GM23338 (cell line): ENCODE measurements at regions not wholly inside any gene's neighbourhood (a gene's known extent, or its start where the extent isn't known, plus 50 kb on each side); places are given as distances from the start of the nearest gene placed in this dataset.

ENCODE experiments used
- ATAC-seq: fragments of 200-7000 bp; cut with Tn5 transposase; 3 replicates; pipeline ENCODE4 v1.9.1; 2020
- DNase-seq: peaks from one replicate; pipeline ENCODE4 v3.0.0-alpha.2; 2015; ENCODE audit warnings: low spot score
- H2AFZ ChIP-seq: fragments of 200-600 bp; sonication (generic); 2 replicates; pipeline ENCODE4 v1.8.0; 2016; ENCODE audit warnings: antibody characterized with exemption, mild to moderate bottlenecking, moderate library complexity
- H3F3A ChIP-seq: fragments of 200-600 bp; sonication (generic); replicated peaks from 2 replicates; pipeline ENCODE4 v1.8.0; 2017; ENCODE audit warnings: antibody characterized with exemption, mixed run types, low read depth
- H3K27ac ChIP-seq: fragments of 200-600 bp; sonication (generic); 2 replicates; pipeline ENCODE4 v1.6.1; 2016; ENCODE audit warnings: low read depth
- H3K27me3 ChIP-seq: fragments of 200-600 bp; sonication (generic); 2 replicates; pipeline ENCODE4 v1.8.0; 2016; ENCODE audit warnings: mild to moderate bottlenecking, mixed run types, moderate library complexity; ENCODE audit not compliant: insufficient read depth
- H3K36me3 ChIP-seq: fragments of 200-600 bp; sonication (generic); 2 replicates; pipeline ENCODE4 v1.8.0; 2016; ENCODE audit warnings: mild to moderate bottlenecking; ENCODE audit not compliant: insufficient read depth
- H3K4me1 ChIP-seq: fragments of 200-600 bp; sonication (generic); 2 replicates; pipeline ENCODE4 v1.8.0; 2016; ENCODE audit warnings: mild to moderate bottlenecking, moderate library complexity; ENCODE audit not compliant: insufficient read depth
- H3K4me2 ChIP-seq: fragments of 200-600 bp; sonication (generic); 2 replicates; pipeline ENCODE4 v1.7.1; 2017; ENCODE audit warnings: mixed run types
- H3K4me3 ChIP-seq: fragments of 200-600 bp; sonication (generic); 2 replicates; pipeline ENCODE4 v1.6.1; 2016; ENCODE audit warnings: mixed run types
- H3K79me2 ChIP-seq: fragments of 200-600 bp; sonication (generic); replicated peaks from 2 replicates; pipeline ENCODE4 v1.8.0; 2017; ENCODE audit warnings: mild to moderate bottlenecking; ENCODE audit not compliant: insufficient read depth
- H3K9me2 ChIP-seq: fragments of 200-600 bp; sonication (generic); 2 replicates; pipeline ENCODE4 v1.8.0; 2017; ENCODE audit not compliant: insufficient read depth
- H4K20me1 ChIP-seq: fragments of 200-600 bp; sonication (generic); replicated peaks from 2 replicates; pipeline ENCODE4 v1.8.0; 2017; ENCODE audit warnings: mild to moderate bottlenecking; ENCODE audit not compliant: insufficient read depth
- H3K27ac Mint-ChIP-seq: 2 replicates; pipeline ENCODE4 v1.8.0; 2020; ENCODE audit warnings: inconsistent platforms, mild to moderate bottlenecking, moderate library complexity, mixed read lengths
- H3K27me3 Mint-ChIP-seq: 3 replicates; pipeline ENCODE4 v1.8.0; 2022; ENCODE audit warnings: low read depth, mild to moderate bottlenecking, moderate library complexity, mixed read lengths, inconsistent platforms; ENCODE audit not compliant: insufficient read depth, poor library complexity
- H3K36me3 Mint-ChIP-seq: 3 replicates; pipeline ENCODE4 v1.8.0; 2021; ENCODE audit warnings: low read depth, mild to moderate bottlenecking, inconsistent platforms, moderate library complexity, mixed read lengths
- H3K4me1 Mint-ChIP-seq: 3 replicates; pipeline ENCODE4 v1.8.0; 2020; ENCODE audit warnings: mild to moderate bottlenecking, inconsistent platforms, mixed read lengths
- H3K4me3 Mint-ChIP-seq: 3 replicates; pipeline ENCODE4 v1.8.0; 2021; ENCODE audit warnings: moderate library complexity, mild to moderate bottlenecking, inconsistent platforms, mixed read lengths
- H3K9me3 Mint-ChIP-seq: 3 replicates; pipeline ENCODE4 v1.8.0; 2020; ENCODE audit warnings: moderate library complexity, mild to moderate bottlenecking, inconsistent platforms, mixed read lengths
- ETS1 ChIP-seq: IDR thresholded peaks from 2 replicates; pipeline ENCODE4 v1.6.1; 2016; ENCODE audit warnings: antibody characterized with exemption
- EZH2phosphoT487 ChIP-seq: fragments of 200-600 bp; sonication (generic); IDR thresholded peaks from one replicate; pipeline ENCODE4 v1.8.1; 2018; ENCODE audit warnings: antibody characterized with exemption; ENCODE audit not compliant: unreplicated experiment
- JUNB ChIP-seq: IDR thresholded peaks from one replicate; pipeline ENCODE4 v1.6.1; 2016; ENCODE audit warnings: antibody characterized with exemption; ENCODE audit not compliant: unreplicated experiment
- REST ChIP-seq: IDR thresholded peaks from one replicate; pipeline ENCODE4 v1.6.1; 2018; ENCODE audit warnings: antibody characterized with exemption; ENCODE audit not compliant: unreplicated experiment
- STAT1 ChIP-seq: IDR thresholded peaks from one replicate; pipeline ENCODE4 v1.6.1; 2016; ENCODE audit warnings: antibody characterized with exemption; ENCODE audit not compliant: unreplicated experiment
- ZNF114 ChIP-seq: fragments of 250-450 bp; sonication (Bioruptor Pico); IDR thresholded peaks from 2 replicates; pipeline ENCODE4 v1.5.0; 2020; ENCODE audit warnings: mild to moderate bottlenecking, moderate library complexity
- ZNF331 ChIP-seq: fragments of 250-450 bp; sonication (Bioruptor Pico); IDR thresholded peaks from 2 replicates; pipeline ENCODE4 v1.5.0; 2020; ENCODE audit warnings: low read depth, mild to moderate bottlenecking, moderate library complexity
- ZNF462 ChIP-seq: fragments of 250-450 bp; sonication (Bioruptor Pico); IDR thresholded peaks from 2 replicates; pipeline ENCODE4 v1.5.0; 2020; ENCODE audit warnings: mild to moderate bottlenecking, moderate library complexity
- TF ChIP-seq, protein P1 (sequence below), 2 experiments: fragments of 200-600 bp in 1 of 2; sonication (generic) in 1 of 2; conservative IDR thresholded peaks; 2 replicates each; pipeline versions ENCODE4 v1.5.1 to v1.6.1; 2016 to 2017; ENCODE audit warnings: antibody characterized with exemption in 2 of 2, low read depth in 2 of 2, mild to moderate bottlenecking in 2 of 2, moderate library complexity in 1 of 2

GRCh38 chr2:129884221-129884786, 95.2 kb upstream of the RAB6C start:
- no peak overlapping the region for H3K27ac Mint-ChIP-seq
- no peaks in the 10 kb centered on the region for H3K27me3 ChIP-seq
- H3K9me2 ChIP-seq = peaks cover 5% of the 10 kb centered on the region; the same call in 1 of the 2 replicates
- H3K36me3 Mint-ChIP-seq = no peaks in the 10 kb centered on the region
- H3K36me3 ChIP-seq = no peaks in the 10 kb centered on the region
- peaks cover 17% of the 10 kb centered on the region for H3K4me1 Mint-ChIP-seq
- no peaks in the 10 kb centered on the region for H3K9me3 Mint-ChIP-seq
- H3K79me2 ChIP-seq = no peaks in the 10 kb centered on the region
- H3K4me1 ChIP-seq = peaks cover 17% of the 10 kb centered on the region
- H4K20me1 ChIP-seq = no peaks in the 10 kb centered on the region
- no peaks in the 10 kb centered on the region for H3F3A ChIP-seq
- no peak overlapping the region for H3K4me2 ChIP-seq
- H2AFZ ChIP-seq = no peak overlapping the region
- no peak overlapping the region for H3K4me3 Mint-ChIP-seq
- no peak overlapping the region for H3K27ac ChIP-seq
- TF ChIP-seq, protein P1, sequence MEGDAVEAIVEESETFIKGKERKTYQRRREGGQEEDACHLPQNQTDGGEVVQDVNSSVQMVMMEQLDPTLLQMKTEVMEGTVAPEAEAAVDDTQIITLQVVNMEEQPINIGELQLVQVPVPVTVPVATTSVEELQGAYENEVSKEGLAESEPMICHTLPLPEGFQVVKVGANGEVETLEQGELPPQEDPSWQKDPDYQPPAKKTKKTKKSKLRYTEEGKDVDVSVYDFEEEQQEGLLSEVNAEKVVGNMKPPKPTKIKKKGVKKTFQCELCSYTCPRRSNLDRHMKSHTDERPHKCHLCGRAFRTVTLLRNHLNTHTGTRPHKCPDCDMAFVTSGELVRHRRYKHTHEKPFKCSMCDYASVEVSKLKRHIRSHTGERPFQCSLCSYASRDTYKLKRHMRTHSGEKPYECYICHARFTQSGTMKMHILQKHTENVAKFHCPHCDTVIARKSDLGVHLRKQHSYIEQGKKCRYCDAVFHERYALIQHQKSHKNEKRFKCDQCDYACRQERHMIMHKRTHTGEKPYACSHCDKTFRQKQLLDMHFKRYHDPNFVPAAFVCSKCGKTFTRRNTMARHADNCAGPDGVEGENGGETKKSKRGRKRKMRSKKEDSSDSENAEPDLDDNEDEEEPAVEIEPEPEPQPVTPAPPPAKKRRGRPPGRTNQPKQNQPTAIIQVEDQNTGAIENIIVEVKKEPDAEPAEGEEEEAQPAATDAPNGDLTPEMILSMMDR (conservative IDR thresholded peaks at IDR 0.05; ENCODE audit: low read depth in 2 of 2) = no peak
- TF ChIP-seq ZNF462 = no peak
- no peak for TF ChIP-seq ETS1
- no peak for TF ChIP-seq ZNF114 (CRISPR knock-in tag)
- TF ChIP-seq EZH2phosphoT487 = no peak
- TF ChIP-seq STAT1 = no peak
- no peak for TF ChIP-seq JUNB
- no peak for TF ChIP-seq ZNF331 (CRISPR knock-in tag)
- TF ChIP-seq REST = no peak
- H3K27me3 Mint-ChIP-seq = no peaks in the 10 kb centered on the region
- DNase-seq = no peak
- no peak overlapping the region for H3K4me3 ChIP-seq
- ATAC-seq = no peak
